ENCODE measurements at regions not wholly inside any gene's neighbourhood (a gene's known extent, or its start where the extent isn't known, plus 50 kb on each side); places are given as distances from the start of the nearest gene placed in this dataset.

GRCh38 chr7:17448479-17449423, 150.3 kb downstream of the AHR start:
- TF ChIP-seq HDAC2 (IDR thresholded peaks at IDR 0.05) (no peak), NPAS2 (CRISPR knock-in tag; IDR thresholded peaks at IDR 0.05; ENCODE audit: borderline replicate concordance) (no peak), GATA3 (IDR thresholded peaks at IDR 0.05; ENCODE audit: borderline replicate concordance) (peak; percentile 98), RAD21 (conservative IDR thresholded peaks at IDR 0.05 in 1 of 2, IDR thresholded peaks at IDR 0.05 in 1 of 2) (peak in 1 of 2 experiments; percentile 57; a peak in 2 of 5 replicates), EHMT2 (IDR thresholded peaks at IDR 0.05; ENCODE audit: low read depth) (no peak), RARB (CRISPR knock-in tag; IDR thresholded peaks at IDR 0.05) (no peak), PBX3 (IDR thresholded peaks at IDR 0.05) (no peak), RNF2 (IDR thresholded peaks at IDR 0.05; ENCODE audit: borderline replicate concordance, low read depth) (no peak), FOSL2 (IDR thresholded peaks at IDR 0.05) (peak; percentile 66; the same call in 1 of the 2 replicates), FOSL2 (CRISPR knock-in tag; IDR thresholded peaks at IDR 0.05) (peak; percentile 90), FOSB (CRISPR knock-in tag; IDR thresholded peaks at IDR 0.05) (no peak), CHD2 (IDR thresholded peaks at IDR 0.05; ENCODE audit: low read length, partially characterized antibody) (no peak), CHD4 (IDR thresholded peaks at IDR 0.05; ENCODE audit: borderline replicate concordance) (peak; percentile 35; the same call in 1 of the 2 replicates), HOXB13 (CRISPR knock-in tag; IDR thresholded peaks at IDR 0.05; ENCODE audit: low read depth) (no peak), EHF (CRISPR knock-in tag; IDR thresholded peaks at IDR 0.05) (no peak), NFE2L2 (conservative IDR thresholded peaks at IDR 0.05; ENCODE audit: low read length) (no peak), ZC3H11A (IDR thresholded peaks at IDR 0.05) (no peak), JUNB (IDR thresholded peaks at IDR 0.05) (peak; percentile 86), ATOH8 (CRISPR knock-in tag; IDR thresholded peaks at IDR 0.05; ENCODE audit: low read depth) (no peak), ELK1 (IDR thresholded peaks at IDR 0.05; ENCODE audit: low read depth, low read length) (no peak), SMC3 (IDR thresholded peaks at IDR 0.05) (peak; percentile 36; the same call in 2 of the 3 replicates), RCOR1 (IDR thresholded peaks at IDR 0.05; ENCODE audit: low read depth, low read length) (no peak), NR3C1 (IDR thresholded peaks at IDR 0.05) (no peak), JUN (IDR thresholded peaks at IDR 0.05) (peak; percentile 53 to 69; a peak in 3 of 5 replicates), BCL3 (IDR thresholded peaks at IDR 0.05) (peak; percentile 44; the same call in 1 of the 3 replicates), MAFK (IDR thresholded peaks at IDR 0.05; ENCODE audit: partially characterized antibody) (no peak), RFX5 (IDR thresholded peaks at IDR 0.05) (no peak), HMGXB4 (CRISPR knock-in tag; IDR thresholded peaks at IDR 0.05; ENCODE audit: borderline replicate concordance) (no peak), KDM5A (IDR thresholded peaks at IDR 0.05) (no peak), ESRRA (IDR thresholded peaks at IDR 0.05; ENCODE audit: borderline replicate concordance, low read length) (no peak), EP300 (IDR thresholded peaks at IDR 0.05) (peak; percentile 47 to 59; a peak in 2 of 5 replicates), HES2 (IDR thresholded peaks at IDR 0.05) (no peak), TP53 (CRISPR knock-in tag; IDR thresholded peaks at IDR 0.05) (no peak), MAX (IDR thresholded peaks at IDR 0.05) (peak; percentile 25; the same call in 1 of the 2 replicates)
- FAIRE-seq (peak; percentile 54), DNase-seq (ENCODE audit: low read depth in 1 of 2, low spot score in 1 of 2) (peak in 1 of 2 experiments; percentile 83), ATAC-seq (peak; percentile 85 to 95)
- WGBS (ENCODE audit: missing lambda C conversion rate), result 14% methylated on average over 2 of the region's 2 CpGs
- H3K4me1 ChIP-seq, result peaks cover 32% of the 10 kb centered on the region
- ChIA-PET CTCF (interaction anchor here (1.1 to 1.5 kb wide), 4 partner anchors 9 to 753 kb away, joined by 3 to 4 read pairs (median 4); no protein-coding TSS in a partner anchor), POLR2A (interaction anchor here (1.0 kb wide), 2 partner anchors 110 to 151 kb away, joined by 3 read pairs; partner anchors contain the start of gene AHR)
- peaks cover 33% of the 10 kb centered on the region for H3K9me3 ChIP-seq
- no peak overlapping the region for H3K4me3 ChIP-seq
- peak overlapping the region; percentile 65 to 81 for H3K27ac ChIP-seq
- H3K4me2 ChIP-seq, result peak overlapping the region; percentile 66
